DMS 273 (cell line): ENCODE measurements at regions not wholly inside any gene's neighbourhood (a gene's known extent, or its start where the extent isn't known, plus 50 kb on each side); places are given as distances from the start of the nearest gene placed in this dataset.

Source experiments
- DNase-seq: peaks from one replicate; lab custom pipeline; 2025; ENCODE audit not compliant: unreplicated experiment; lab: John Stamatoyannopoulos, UW

DNA sequence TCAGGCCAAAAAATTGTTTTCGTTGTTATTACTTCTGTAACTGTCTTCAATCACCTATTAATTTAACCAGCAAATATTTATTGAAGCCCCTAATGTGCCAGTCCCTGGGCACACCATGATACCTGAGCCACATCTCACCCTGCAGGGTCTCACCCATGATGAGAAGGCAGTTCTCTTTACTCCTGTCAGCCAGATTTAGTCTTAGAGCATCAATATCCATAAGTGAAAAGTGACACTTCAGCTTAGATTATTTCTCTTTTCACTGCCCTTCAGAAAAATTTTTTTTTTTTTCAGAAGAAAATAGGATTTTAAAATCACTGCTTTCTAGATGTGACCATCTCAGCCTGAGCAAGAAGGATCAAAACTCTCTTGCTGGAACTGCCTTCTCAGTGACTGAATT is 258.6 kb upstream of the NFE2L3 start:
- DNase-seq = no peak

DNA sequence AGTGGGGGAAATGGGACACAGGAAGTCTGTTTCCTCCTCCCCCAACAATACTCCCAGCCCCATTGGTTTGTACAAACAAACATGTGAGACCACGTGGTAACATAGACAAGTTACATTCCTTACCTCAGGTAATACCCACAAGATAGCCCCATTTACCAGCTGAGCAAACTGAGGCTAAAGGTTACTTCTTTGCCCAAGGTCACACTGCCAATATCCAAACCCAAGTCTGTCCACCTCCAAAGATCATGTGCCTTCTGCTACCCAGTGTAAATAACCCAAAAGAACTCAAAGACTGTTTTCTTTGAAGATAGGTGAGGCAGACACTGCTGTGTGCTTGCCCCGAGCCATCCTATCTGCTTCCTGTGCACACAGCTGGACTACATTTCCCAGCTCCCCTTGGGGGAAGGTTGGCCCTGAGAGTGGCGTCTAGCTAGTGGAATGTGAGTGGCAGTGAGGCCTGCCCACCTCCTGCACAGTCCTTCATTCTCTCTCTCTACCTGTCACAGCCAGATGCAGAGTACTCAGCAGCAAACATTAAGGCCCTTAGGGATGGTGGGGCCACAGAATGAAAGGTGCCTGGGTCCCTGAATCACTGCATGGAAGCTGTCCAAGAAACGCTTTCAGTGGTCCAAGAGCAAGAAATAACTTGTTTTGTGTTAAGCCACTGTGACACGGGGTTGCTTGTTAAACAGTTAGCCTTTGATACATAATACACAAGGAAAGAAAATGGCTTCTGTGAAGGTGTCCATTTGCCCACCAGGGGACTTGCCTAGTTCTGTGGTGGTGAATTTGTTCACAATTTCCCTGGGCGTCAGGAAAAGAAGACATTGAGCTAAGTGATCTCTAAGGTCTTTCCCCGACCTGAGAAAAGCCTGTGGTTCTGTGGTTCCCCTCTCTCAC is 257.7 kb upstream of the NFE2L3 start:
- peak; percentile 77 for DNase-seq

GRCh38 chr7:25894902-25895791 is 256.9 kb upstream of the NFE2L3 start:
- peak; percentile 69 for DNase-seq

DNA sequence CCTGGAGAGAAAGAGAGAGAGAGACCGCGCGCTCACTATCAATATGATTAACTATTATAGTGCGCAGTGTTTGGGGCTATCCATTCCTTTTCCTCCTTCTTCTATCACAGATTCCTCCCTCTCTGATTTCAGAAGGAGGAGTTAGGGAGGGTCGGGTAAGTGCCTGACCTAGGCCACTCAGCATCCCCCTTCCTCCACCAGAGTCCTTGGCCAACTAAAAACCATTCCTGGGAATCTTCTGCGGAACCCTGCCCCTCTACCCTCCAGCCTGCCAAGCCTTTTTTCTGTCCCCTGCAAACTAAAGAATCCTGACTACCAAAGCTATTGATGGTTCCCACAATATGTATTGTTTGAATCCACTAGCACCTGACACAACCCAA is 256.2 kb upstream of the NFE2L3 start:
- no peak for DNase-seq

DNA sequence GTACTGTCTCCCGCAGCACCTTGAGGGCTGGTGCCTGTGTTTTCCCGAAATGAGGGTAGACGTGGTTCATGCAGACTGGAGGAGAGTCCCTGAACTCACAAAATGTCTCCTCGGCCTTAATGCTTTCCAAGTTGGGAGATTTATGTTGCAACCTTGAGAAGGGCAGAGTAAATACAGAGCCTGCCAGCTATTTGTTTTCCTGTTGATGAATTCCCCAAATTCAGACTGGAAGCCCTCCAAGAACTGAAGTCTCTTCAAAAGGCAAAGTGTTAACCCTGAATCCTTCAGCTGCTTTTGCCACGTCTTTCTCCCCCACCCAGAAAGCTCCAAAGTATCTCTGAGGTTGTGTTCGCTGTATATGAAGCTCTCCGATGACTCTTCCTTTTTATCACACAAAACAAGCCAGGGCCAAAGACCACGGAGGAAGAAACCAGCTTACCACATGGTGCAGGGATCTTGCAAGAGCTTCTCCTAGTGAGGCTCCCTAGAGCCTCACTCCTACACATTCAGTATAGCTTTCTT is 254.7 kb upstream of the NFE2L3 start:
- no peak for DNase-seq

DNA sequence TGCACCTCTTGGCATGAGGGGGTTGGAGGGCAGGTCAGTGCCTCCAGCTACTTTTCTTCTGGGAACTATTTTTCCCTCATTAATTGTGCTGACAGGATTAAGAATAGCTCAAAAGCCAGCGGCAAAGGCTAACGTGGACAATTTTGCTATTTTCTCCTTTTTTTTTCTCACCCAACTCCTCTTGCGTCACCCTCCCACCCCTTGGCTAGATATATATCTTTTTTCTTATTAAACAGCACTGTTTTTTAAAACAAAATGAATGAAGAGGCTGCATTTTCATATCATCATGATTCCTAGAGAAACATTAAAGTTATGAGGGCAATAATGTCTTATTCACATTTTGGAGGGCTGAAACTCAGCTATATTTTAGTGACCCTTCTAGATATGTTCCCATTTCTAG is 251.8 kb upstream of the NFE2L3 start:
- DNase-seq = no peak

DNA sequence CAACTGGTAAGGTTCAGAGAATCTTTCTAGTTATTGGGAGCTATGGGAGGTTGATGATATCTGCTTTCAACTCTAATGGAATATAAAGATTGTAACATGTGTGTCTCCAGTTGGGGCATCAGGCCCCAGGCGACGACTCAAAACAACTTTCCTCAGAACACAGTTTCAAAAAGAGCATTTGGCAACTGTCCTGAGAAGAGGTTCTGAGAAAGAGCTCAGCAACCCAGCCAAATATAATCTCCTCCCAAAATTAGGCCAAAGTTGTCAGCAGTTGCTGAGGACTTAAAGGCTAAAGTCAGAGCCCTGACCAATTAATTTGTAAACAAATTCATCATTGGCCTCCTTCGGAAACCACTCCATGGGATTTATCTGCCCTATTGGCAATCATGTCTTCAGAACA is 251.1 kb upstream of the NFE2L3 start:
- no peak for DNase-seq

- no peak for DNase-seq
These were observed 250.3 kb upstream of the NFE2L3 start for GRCh38 chr7:25901658-25902057.

GRCh38 chr7:25906003-25906402 is 246.0 kb upstream of the NFE2L3 start:
- DNase-seq = no peak

DNA sequence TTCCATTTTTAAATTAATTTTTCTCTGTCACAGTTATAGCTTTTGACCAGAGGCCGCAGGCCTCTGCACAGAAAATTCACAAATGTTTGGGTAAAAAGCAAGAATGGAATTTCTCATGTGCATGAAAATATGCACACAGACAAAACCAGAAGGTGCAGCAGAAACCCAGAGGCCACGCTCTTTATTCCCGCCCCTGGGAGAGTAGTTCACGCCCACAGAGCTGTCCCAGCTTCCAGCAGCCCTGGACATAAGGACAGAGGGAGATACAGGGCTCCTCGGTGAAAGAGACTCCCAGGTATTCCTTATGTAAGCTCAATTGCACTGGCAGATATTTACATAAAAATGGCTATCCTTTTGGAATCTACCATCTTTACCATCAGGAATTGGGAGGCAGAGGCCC is 245.2 kb upstream of the NFE2L3 start:
- no peak for DNase-seq

DNA sequence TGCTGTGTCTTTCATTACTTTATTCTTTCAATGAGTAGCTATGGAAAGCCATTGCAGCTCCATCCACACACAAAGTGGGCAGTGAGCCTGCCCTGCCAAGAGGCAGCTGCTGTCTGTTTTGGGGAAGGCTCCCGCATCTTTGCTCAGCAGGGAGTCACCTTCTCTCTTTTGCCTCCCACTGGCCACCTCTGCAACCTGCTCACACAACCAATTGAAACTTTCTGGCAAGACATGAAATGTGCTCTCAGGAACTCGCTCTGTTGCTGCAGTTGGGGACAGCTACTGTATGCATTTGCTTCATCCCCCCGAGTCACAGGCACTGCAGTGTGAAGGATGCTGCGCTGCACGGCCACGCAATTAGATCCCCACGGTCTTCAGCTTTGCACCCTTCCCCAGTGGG is 244.8 kb upstream of the NFE2L3 start:
- DNase-seq = peak; percentile 17

DNA sequence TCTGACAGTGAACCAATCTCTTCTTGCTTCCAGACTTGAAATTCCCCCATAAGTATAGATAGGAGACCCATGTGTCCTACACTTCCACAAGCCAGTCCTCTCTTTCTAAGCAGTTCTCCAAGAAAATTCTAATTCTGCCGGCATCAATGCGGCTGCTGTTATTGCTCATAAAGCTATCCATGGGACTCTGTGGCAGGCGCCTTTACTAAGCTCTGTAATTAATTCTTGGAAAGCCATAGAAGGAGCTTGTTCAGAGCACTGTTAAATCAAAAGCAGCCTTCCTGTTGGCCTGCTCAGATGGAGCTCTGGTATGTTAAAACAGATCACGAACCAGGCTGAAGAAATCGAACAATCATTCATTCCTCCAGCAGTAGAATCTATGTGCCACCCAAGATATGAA is 244.3 kb upstream of the NFE2L3 start:
- DNase-seq = no peak

DNA sequence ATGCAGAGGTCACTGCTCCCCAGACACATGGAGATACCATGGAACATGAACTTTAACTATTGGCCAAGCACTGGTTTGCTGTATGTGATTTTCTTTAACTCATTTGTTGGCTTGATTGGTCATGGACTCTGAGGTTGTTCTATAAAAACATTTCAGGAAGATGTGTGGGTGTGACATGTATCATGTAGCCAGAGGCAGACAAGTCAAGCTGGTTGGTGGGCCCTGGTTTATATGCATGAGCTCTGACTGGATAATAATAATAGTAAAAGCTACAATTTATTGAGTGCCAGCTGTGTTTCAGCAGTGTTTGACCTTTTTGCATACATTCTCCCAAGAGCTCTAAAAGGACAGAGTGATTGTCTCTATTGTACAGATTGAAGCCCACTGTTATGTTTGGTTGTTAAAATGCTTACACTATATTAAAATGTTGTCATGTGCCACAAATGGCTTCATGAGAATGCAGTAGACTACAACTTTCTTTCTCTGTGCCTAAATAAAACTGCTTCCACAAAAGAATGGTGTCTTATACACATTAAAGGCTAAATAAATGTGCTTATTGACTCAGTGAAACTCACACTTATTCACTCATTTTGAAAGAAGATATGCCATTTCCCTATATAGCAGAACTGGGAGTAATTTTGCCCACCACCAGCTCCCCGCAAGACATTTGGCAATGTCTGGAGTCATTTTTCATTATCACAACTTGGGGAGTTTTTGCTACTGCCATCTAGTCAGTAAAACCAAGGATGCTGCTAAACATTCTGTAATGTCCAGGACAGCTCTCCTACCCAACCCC is 243.6 kb upstream of the NFE2L3 start:
- DNase-seq = no peak

- no peak for DNase-seq
These were observed 240.0 kb upstream of the NFE2L3 start for GRCh38 chr7:25911738-25912607.

DNA sequence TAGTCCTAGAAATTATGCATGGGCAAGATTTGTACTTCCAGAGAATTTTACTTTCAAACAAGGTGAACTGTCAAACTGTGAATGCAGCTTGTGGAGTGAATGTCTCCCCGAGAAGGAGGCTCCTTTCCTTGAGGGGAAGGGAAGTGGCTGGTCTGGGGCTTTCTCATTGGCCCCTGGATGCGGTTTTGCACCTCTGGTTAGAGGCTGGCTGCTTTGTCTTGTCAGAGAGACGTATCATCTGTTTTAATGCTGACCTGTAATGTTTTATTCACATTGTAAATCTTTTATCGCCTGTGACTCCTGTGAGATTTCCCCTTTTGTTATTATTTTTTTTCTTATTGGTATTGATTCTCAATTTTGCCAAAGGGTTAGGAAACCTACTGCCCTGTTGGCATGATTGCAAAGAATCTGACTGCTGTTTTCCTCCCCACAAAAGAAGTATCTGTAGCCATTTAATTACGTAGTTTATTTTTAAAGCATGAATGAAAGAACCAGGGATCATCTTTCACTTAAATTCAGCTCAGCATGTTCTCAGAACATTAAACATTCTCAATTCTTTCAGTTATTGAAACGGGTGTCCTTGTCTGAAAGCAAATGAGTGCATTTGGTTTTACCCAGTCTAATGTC is 238.3 kb upstream of the NFE2L3 start:
- DNase-seq = no peak

GRCh38 chr7:25918731-25919130 is 233.3 kb upstream of the NFE2L3 start:
- DNase-seq = no peak

- DNase-seq = no peak
These were observed 229.7 kb upstream of the NFE2L3 start for GRCh38 chr7:25922296-25922695.

- no peak for DNase-seq
These were observed 228.1 kb upstream of the NFE2L3 start for GRCh38 chr7:25923741-25924460.

- no peak for DNase-seq
These were observed 226.0 kb upstream of the NFE2L3 start for GRCh38 chr7:25926009-25926408.
